H9 (cell line): ENCODE measurements at regions not wholly inside any gene's neighbourhood (a gene's known extent, or its start where the extent isn't known, plus 50 kb on each side); places are given as distances from the start of the nearest gene placed in this dataset.

Source experiments
- DNase-seq: peaks from one replicate; pipeline ENCODE4 v3.0.0-alpha.2; 2017
- H2AFZ ChIP-seq: one replicate; pipeline ENCODE4 v1.6.1; 2013; ENCODE audit warnings: mild to moderate bottlenecking, low read length, control low read depth, moderate library complexity
- H2AK5ac ChIP-seq: 2 replicates; pipeline ENCODE4 v1.6.1; 2013; ENCODE audit warnings: low read length, control low read depth, mixed read lengths; ENCODE audit not compliant: insufficient read length
- H2BK120ac ChIP-seq: one replicate; pipeline ENCODE4 v1.6.1; 2013; ENCODE audit warnings: low read depth, mild to moderate bottlenecking, low read length, control low read depth, inconsistent platforms; ENCODE audit not compliant: poor library complexity, severe bottlenecking
- H2BK12ac ChIP-seq: 2 replicates; pipeline ENCODE4 v1.6.1; 2013; ENCODE audit warnings: low read length, control low read depth, mixed read lengths, low read depth; ENCODE audit not compliant: insufficient read length
- H2BK15ac ChIP-seq: 2 replicates; pipeline ENCODE4 v1.6.1; 2013; ENCODE audit warnings: low read depth, low read length, control low read depth
- H2BK20ac ChIP-seq: one replicate; pipeline ENCODE4 v1.6.1; 2013; ENCODE audit warnings: low read depth, mild to moderate bottlenecking, low read length, control low read depth, inconsistent platforms; ENCODE audit not compliant: poor library complexity, severe bottlenecking
- H2BK5ac ChIP-seq: 2 replicates; pipeline ENCODE4 v1.6.1; 2013; ENCODE audit warnings: low read length, control low read depth, mixed read lengths; ENCODE audit not compliant: insufficient read length
- H3K14ac ChIP-seq: 2 replicates; pipeline ENCODE4 v1.6.1; 2013; ENCODE audit warnings: low read length, control low read depth; ENCODE audit not compliant: insufficient read depth
- H3K18ac ChIP-seq: 2 replicates; pipeline ENCODE4 v1.6.1; 2013; ENCODE audit warnings: low read depth, mild to moderate bottlenecking, mixed read lengths, low read length, control low read depth; ENCODE audit not compliant: insufficient read length
- H3K23ac ChIP-seq: 2 replicates; pipeline ENCODE4 v1.6.1; 2013; ENCODE audit warnings: low read length, control low read depth, mixed read lengths, low read depth; ENCODE audit not compliant: insufficient read length
- H3K23me2 ChIP-seq: 2 replicates; pipeline ENCODE4 v1.6.1; 2013; ENCODE audit warnings: low read depth, mild to moderate bottlenecking, mixed read lengths, low read length, control low read depth; ENCODE audit not compliant: insufficient read length, poor library complexity, severe bottlenecking
- H3K27ac ChIP-seq: 2 replicates; pipeline ENCODE4 v1.5.1; 2013; ENCODE audit warnings: low read length, control low read depth, mixed read lengths, low read depth; ENCODE audit not compliant: insufficient read length
- H3K27me3 ChIP-seq: 2 replicates; pipeline ENCODE4 v1.6.1; 2013; ENCODE audit warnings: low read length, control low read depth, inconsistent platforms; ENCODE audit not compliant: insufficient read depth
- H3K4ac ChIP-seq: 2 replicates; pipeline ENCODE4 v1.6.1; 2013; ENCODE audit warnings: low read depth, mild to moderate bottlenecking, control low read depth, inconsistent platforms, low read length, moderate library complexity
- H3K4me1 ChIP-seq: 2 replicates; pipeline ENCODE4 v1.6.1; 2013; ENCODE audit warnings: low read length, control low read depth, inconsistent platforms; ENCODE audit not compliant: insufficient read depth
- H3K4me2 ChIP-seq: 2 replicates; pipeline ENCODE4 v1.6.1; 2013; ENCODE audit warnings: low read length, control low read depth, mixed read lengths; ENCODE audit not compliant: insufficient read length, insufficient read depth
- H3K56ac ChIP-seq: 2 replicates; pipeline ENCODE4 v1.6.1; 2013; ENCODE audit warnings: low read depth, mild to moderate bottlenecking, mixed read lengths, low read length, control low read depth; ENCODE audit not compliant: insufficient read length
- H3K79me1 ChIP-seq: 2 replicates; pipeline ENCODE4 v1.6.1; 2013; ENCODE audit warnings: low read depth, mild to moderate bottlenecking, moderate library complexity, low read length, control low read depth, inconsistent platforms; ENCODE audit not compliant: insufficient read depth, poor library complexity, severe bottlenecking
- H3K79me2 ChIP-seq: 2 replicates; pipeline ENCODE4 v1.6.1; 2013; ENCODE audit warnings: low read length, control low read depth, inconsistent platforms; ENCODE audit not compliant: insufficient read depth
- H3K9ac ChIP-seq: 2 replicates; pipeline ENCODE4 v1.6.1; 2013; ENCODE audit warnings: low read length, control low read depth, mixed read lengths; ENCODE audit not compliant: insufficient read length; ENCODE audit errors: extremely low read depth
- H3K9me3 ChIP-seq: one replicate; pipeline ENCODE4 v1.6.1; 2013; ENCODE audit warnings: low read depth, low read length, inconsistent platforms; ENCODE audit not compliant: control insufficient read depth
- H3T11ph ChIP-seq: one replicate; pipeline ENCODE4 v1.6.1; 2013; ENCODE audit warnings: mild to moderate bottlenecking, low read length, control low read depth, inconsistent platforms
- H4K20me1 ChIP-seq: one replicate; pipeline ENCODE4 v1.6.1; 2013; ENCODE audit not compliant: control insufficient read depth, insufficient read length, insufficient read depth
- H4K5ac ChIP-seq: 2 replicates; pipeline ENCODE4 v1.6.1; 2013; ENCODE audit warnings: low read depth, mild to moderate bottlenecking, mixed read lengths, low read length, control low read depth; ENCODE audit not compliant: insufficient read length
- H4K8ac ChIP-seq: replicated peaks from 2 replicates; pipeline ENCODE4 v1.6.1; 2013; ENCODE audit warnings: low read length, control low read depth, mixed read lengths, low read depth; ENCODE audit not compliant: insufficient read length
- H4K91ac ChIP-seq: 2 replicates; pipeline ENCODE4 v1.6.1; 2013; ENCODE audit warnings: low read depth, mild to moderate bottlenecking, moderate library complexity, mixed read lengths, low read length, control low read depth; ENCODE audit not compliant: insufficient read length
- H3K27ac Mint-ChIP-seq, 3 experiments: 2 replicates in 2 of 3; 3 replicates in 1 of 3; pipeline ENCODE4 v1.8.0; 2020 to 2021; ENCODE audit warnings: mixed read lengths in 3 of 3, mild to moderate bottlenecking in 1 of 3, moderate library complexity in 1 of 3
- H3K27me3 Mint-ChIP-seq: 2 replicates; pipeline ENCODE4 v1.8.0; 2021; ENCODE audit warnings: low read depth, mild to moderate bottlenecking, moderate library complexity, mixed read lengths
- H3K36me3 Mint-ChIP-seq, 3 experiments: 2 replicates in 2 of 3; 3 replicates in 1 of 3; pipeline ENCODE4 v1.8.0; 2020 to 2021; ENCODE audit warnings: low read depth in 3 of 3, mixed read lengths in 3 of 3; ENCODE audit not compliant: insufficient read depth in 1 of 3
- H3K4me1 Mint-ChIP-seq, 2 experiments: 2 replicates each; pipeline ENCODE4 v1.8.0; 2020; ENCODE audit warnings: mixed read lengths in 2 of 2
- H3K4me3 Mint-ChIP-seq, 2 experiments: 2 replicates in 1 of 2; 3 replicates in 1 of 2; pipeline ENCODE4 v1.8.0; 2020 to 2021; ENCODE audit warnings: mild to moderate bottlenecking in 2 of 2, mixed read lengths in 2 of 2, moderate library complexity in 1 of 2
- H3K9me3 Mint-ChIP-seq, 2 experiments: 2 replicates in 1 of 2; 3 replicates in 1 of 2; pipeline ENCODE4 v1.8.0; 2020; ENCODE audit warnings: mild to moderate bottlenecking in 2 of 2, mixed read lengths in 2 of 2, moderate library complexity in 1 of 2
- WGBS: extraction: QIAGEN DNeasy Blood & Tissue Kit; methylation state at CpG from one replicate; pipeline ENCODE4 v1.1.7; 2013; ENCODE audit warnings: missing lambda C conversion rate, low lambda C conversion rate, mixed read lengths; ENCODE audit not compliant: insufficient read length; ENCODE audit errors: extremely low coverage; 5-methylcytosine and 5-hydroxymethylcytosine counted together
- TF ChIP-seq, protein P1 (sequence below): fragments of 200-600 bp; sonication (generic); conservative IDR thresholded peaks from 3 replicates; pipeline ENCODE4 v1.8.0; 2021; ENCODE audit warnings: antibody characterized with exemption, mild to moderate bottlenecking

DNA sequence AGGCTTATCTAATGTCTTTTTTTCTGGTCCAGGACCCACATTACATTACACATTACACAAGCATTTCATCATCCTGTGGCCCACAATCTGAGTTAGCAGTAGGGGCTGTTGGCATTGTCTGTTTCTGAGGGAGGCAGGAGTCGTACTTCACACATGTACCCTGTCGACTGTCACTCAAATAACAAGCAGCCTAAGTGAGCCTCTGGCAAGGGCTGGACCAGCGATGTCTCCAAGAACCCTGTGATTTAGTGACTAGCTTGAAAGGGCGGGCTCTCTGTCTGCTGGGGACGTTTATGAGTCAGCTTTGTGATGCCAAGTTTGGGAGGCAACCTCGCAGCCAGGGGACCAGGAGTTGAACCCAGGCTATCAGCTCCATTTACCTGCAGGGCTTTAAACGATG, 251.4 kb downstream of the HS3ST3B1 start:
- Histone ChIP-seq H2AFZ (no peak overlapping the region), H4K91ac (no peak overlapping the region), H2BK15ac (no peak overlapping the region), H3T11ph (no peak overlapping the region), H3K79me1 (no peaks in the 10 kb centered on the region), H3K23ac (no peak overlapping the region), H3K9ac (no peak overlapping the region), H3K4ac (no peak overlapping the region), H3K79me2 (no peaks in the 10 kb centered on the region), H3K14ac (no peak overlapping the region), H3K4me2 (no peak overlapping the region), H3K9me3 (no peaks in the 10 kb centered on the region), H3K27me3 (no peaks in the 10 kb centered on the region), H3K4me1 (no peaks in the 10 kb centered on the region), H2AK5ac (no peak overlapping the region), H4K20me1 (no peaks in the 10 kb centered on the region), H3K23me2 (no peaks in the 10 kb centered on the region), H4K5ac (no peak overlapping the region), H3K56ac (no peak overlapping the region), H2BK5ac (no peak overlapping the region), H3K27ac (no peak overlapping the region), H2BK20ac (no peak overlapping the region), H3K18ac (no peak overlapping the region), H2BK12ac (no peak overlapping the region), H4K8ac (no peak overlapping the region), H2BK120ac (no peak overlapping the region)
- Mint-ChIP-seq H3K4me1 (peaks cover 18 to 19% of the 10 kb centered on the region in 2 experiments), H3K4me3 (no peak overlapping the region; a peak in 1 of 5 replicates), H3K27me3 (no peaks in the 10 kb centered on the region), H3K27ac (no peak overlapping the region), H3K9me3 (no peaks in the 10 kb centered on the region), H3K36me3 (no peaks in the 10 kb centered on the region)
- WGBS, result no CpG with 5 or more reads among the region's 7 CpGs
- DNase-seq, result no peak
- TF ChIP-seq, protein P1, sequence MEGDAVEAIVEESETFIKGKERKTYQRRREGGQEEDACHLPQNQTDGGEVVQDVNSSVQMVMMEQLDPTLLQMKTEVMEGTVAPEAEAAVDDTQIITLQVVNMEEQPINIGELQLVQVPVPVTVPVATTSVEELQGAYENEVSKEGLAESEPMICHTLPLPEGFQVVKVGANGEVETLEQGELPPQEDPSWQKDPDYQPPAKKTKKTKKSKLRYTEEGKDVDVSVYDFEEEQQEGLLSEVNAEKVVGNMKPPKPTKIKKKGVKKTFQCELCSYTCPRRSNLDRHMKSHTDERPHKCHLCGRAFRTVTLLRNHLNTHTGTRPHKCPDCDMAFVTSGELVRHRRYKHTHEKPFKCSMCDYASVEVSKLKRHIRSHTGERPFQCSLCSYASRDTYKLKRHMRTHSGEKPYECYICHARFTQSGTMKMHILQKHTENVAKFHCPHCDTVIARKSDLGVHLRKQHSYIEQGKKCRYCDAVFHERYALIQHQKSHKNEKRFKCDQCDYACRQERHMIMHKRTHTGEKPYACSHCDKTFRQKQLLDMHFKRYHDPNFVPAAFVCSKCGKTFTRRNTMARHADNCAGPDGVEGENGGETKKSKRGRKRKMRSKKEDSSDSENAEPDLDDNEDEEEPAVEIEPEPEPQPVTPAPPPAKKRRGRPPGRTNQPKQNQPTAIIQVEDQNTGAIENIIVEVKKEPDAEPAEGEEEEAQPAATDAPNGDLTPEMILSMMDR, result no peak
